ENCODE measurements at regions not wholly inside any gene's neighbourhood (a gene's known extent, or its start where the extent isn't known, plus 50 kb on each side); places are given as distances from the start of the nearest gene placed in this dataset.

- ChIA-PET POLR2A (no interaction called here), RAD21 (ENCODE audit: unreplicated experiment) (interaction anchor here (1.4 kb wide), 1 partner anchor 25 kb away, joined by 4 read pairs; no protein-coding TSS in a partner anchor), CTCF (no interaction called here), SMC1A (ENCODE audit: uncharacterized antibody, unreplicated experiment) (interaction anchor here (0.8 kb wide), 1 partner anchor 70 kb away, joined by 3 read pairs; no protein-coding TSS in a partner anchor)
- Histone ChIP-seq H3K4me3 (no peak overlapping the region), H3K9me3 (replicated peaks; ENCODE audit: control insufficient read depth, insufficient read depth, low read length) (no peaks in the 10 kb centered on the region; the same call in 2 of the 3 replicates), H3K79me2 (ENCODE audit: control insufficient read depth, insufficient read depth, low read length) (no peaks in the 10 kb centered on the region), H2AFZ (ENCODE audit: control insufficient read depth, low read depth, low read length) (no peak overlapping the region), H3K27me3 (replicated peaks in 1 of 2; ENCODE audit: control insufficient read depth in 2 of 2, insufficient read depth in 2 of 2, low read length in 1 of 2) (no peaks in the 10 kb centered on the region), H3K4me1 (ENCODE audit: control insufficient read depth, insufficient read depth, low read length) (no peaks in the 10 kb centered on the region), H3K27ac (ENCODE audit: control insufficient read depth, insufficient read depth) (no peak overlapping the region), H3K9ac (ENCODE audit: control insufficient read depth, insufficient read depth, low read length) (no peak overlapping the region), H3K4me2 (ENCODE audit: control insufficient read depth, insufficient read depth) (no peak overlapping the region), H4K20me1 (ENCODE audit: control insufficient read depth, insufficient read depth) (no peaks in the 10 kb centered on the region), H3K36me3 (ENCODE audit: control insufficient read depth in 2 of 2, insufficient read depth in 2 of 2, low read length in 1 of 2) (no peaks in the 10 kb centered on the region)
- 66% methylated on average over 11 of the region's 11 CpGs for WGBS (ENCODE audit: insufficient coverage, insufficient replicate concordance, low lambda C conversion rate, missing lambda C conversion rate)
- no peak for TF ChIP-seq POU2F2 (IDR thresholded peaks at IDR 0.05; ENCODE audit: borderline replicate concordance, low read depth, low read length)
- no peak for TF ChIP-seq ATF3 (IDR thresholded peaks at IDR 0.05; ENCODE audit: borderline replicate concordance, extremely low read depth, low read depth, low read length)
- in situ Hi-C loops (cut with MboI) (no loop called here), intact Hi-C loops (cut with micrococcal nuclease; ENCODE audit: unreplicated experiment) (no loop called here)
- BruUV-seq (replicated peaks), result no TSS peak
- ATAC-seq, result no peak
- FAIRE-seq, result no peak
- no peak for DNase-seq (ENCODE audit: low read depth, low spot score)
These were observed 178.1 kb downstream of the PTEN start for GRCh38 chr10:88041243-88042159.

- ChIA-PET POLR2A (no interaction called here), SMC1A (ENCODE audit: uncharacterized antibody, unreplicated experiment) (no interaction called here), RAD21 (ENCODE audit: unreplicated experiment) (interaction anchor here (1.4 kb wide), 1 partner anchor 24 kb away, joined by 4 read pairs; no protein-coding TSS in a partner anchor), CTCF (interaction anchor here (0.9 kb wide), 1 partner anchor 346 kb away, joined by 3 read pairs; no protein-coding TSS in a partner anchor)
- no TSS peak for BruUV-seq (replicated peaks)
- ATAC-seq (no peak), FAIRE-seq (no peak), DNase-seq (ENCODE audit: low read depth, low spot score) (no peak)
- no peaks in the 10 kb centered on the region for H3K27me3 ChIP-seq (replicated peaks in 1 of 2; ENCODE audit: control insufficient read depth in 2 of 2, insufficient read depth in 2 of 2, low read length in 1 of 2)
- no peak overlapping the region for H3K4me3 ChIP-seq
- 69% methylated on average over 19 of the region's 19 CpGs for WGBS (ENCODE audit: insufficient coverage, insufficient replicate concordance, low lambda C conversion rate, missing lambda C conversion rate)
- H3K9me3 ChIP-seq (replicated peaks; ENCODE audit: control insufficient read depth, insufficient read depth, low read length), result no peaks in the 10 kb centered on the region; the same call in 2 of the 3 replicates
- no peaks in the 10 kb centered on the region for H3K79me2 ChIP-seq (ENCODE audit: control insufficient read depth, insufficient read depth, low read length)
- no peaks in the 10 kb centered on the region for H4K20me1 ChIP-seq (ENCODE audit: control insufficient read depth, insufficient read depth)
- H2AFZ ChIP-seq (ENCODE audit: control insufficient read depth, low read depth, low read length), result no peak overlapping the region
- no peak overlapping the region for H3K9ac ChIP-seq (ENCODE audit: control insufficient read depth, insufficient read depth, low read length)
- no peaks in the 10 kb centered on the region for H3K36me3 ChIP-seq (ENCODE audit: control insufficient read depth in 2 of 2, insufficient read depth in 2 of 2, low read length in 1 of 2)
- no peaks in the 10 kb centered on the region for H3K4me1 ChIP-seq (ENCODE audit: control insufficient read depth, insufficient read depth, low read length)
- intact Hi-C loops (cut with micrococcal nuclease; ENCODE audit: unreplicated experiment) (no loop called here), in situ Hi-C loops (cut with MboI) (no loop called here)
- no peak overlapping the region for H3K27ac ChIP-seq (ENCODE audit: control insufficient read depth, insufficient read depth)
- no peak overlapping the region for H3K4me2 ChIP-seq (ENCODE audit: control insufficient read depth, insufficient read depth)
- TF ChIP-seq CREM (IDR thresholded peaks at IDR 0.05; ENCODE audit: low read depth) (no peak), LARP7 (IDR thresholded peaks at IDR 0.05) (no peak), SMAD5 (IDR thresholded peaks at IDR 0.05; ENCODE audit: low read depth) (no peak), KDM1A (IDR thresholded peaks at IDR 0.05; ENCODE audit: borderline replicate concordance) (no peak), ZNF217 (IDR thresholded peaks at IDR 0.05) (no peak), PKNOX1 (IDR thresholded peaks at IDR 0.05) (no peak), NFYA (IDR thresholded peaks at IDR 0.05; ENCODE audit: borderline replicate concordance, low read depth, low read length) (no peak), MEF2B (IDR thresholded peaks at IDR 0.05; ENCODE audit: partially characterized antibody, poor library complexity, severe bottlenecking) (no peak), RELA (IDR thresholded peaks at IDR 0.05; ENCODE audit: borderline replicate concordance, partially characterized antibody) (no peak), CBFB (IDR thresholded peaks at IDR 0.05; ENCODE audit: low read depth) (no peak), CHD1 (IDR thresholded peaks at IDR 0.05; ENCODE audit: low read depth, low read length) (no peak), RFX5 (IDR thresholded peaks at IDR 0.05; ENCODE audit: low read depth, low read length) (no peak), NR2C1 (IDR thresholded peaks at IDR 0.05) (no peak)
These were observed 179.0 kb downstream of the PTEN start for GRCh38 chr10:88042160-88043100.

All from GM12878 (cell line).